ENCODE measurements at regions not wholly inside any gene's neighbourhood (a gene's known extent, or its start where the extent isn't known, plus 50 kb on each side); places are given as distances from the start of the nearest gene placed in this dataset.

DNA sequence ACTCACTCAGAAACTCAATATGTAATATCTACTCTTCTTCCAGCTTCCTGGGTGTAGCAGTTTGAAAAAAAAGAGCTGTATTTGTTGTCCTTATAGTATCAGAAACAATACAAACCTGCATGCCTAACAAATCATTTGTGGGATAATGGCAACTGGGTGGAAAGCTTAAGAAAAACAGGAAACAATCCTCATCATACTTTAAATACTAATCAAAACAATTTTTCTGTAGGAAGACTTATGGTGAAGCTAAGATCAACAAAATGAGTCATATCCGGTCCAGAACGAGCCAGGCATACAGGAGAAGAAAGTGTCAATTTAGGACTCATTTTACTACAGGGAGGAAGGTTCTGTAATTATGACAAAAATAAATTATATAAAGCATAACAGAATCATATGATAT, 181.8 kb upstream of the ADGRL4 start:
- Histone ChIP-seq H2AFZ (ENCODE audit: low read depth, low read length) (no peak overlapping the region), H3K4me2 (ENCODE audit: low read length) (no peak overlapping the region), H3K79me2 (replicated peaks; ENCODE audit: insufficient read depth, low read length) (no peaks in the 10 kb centered on the region), H4K20me1 (ENCODE audit: insufficient read depth) (no peaks in the 10 kb centered on the region), H3K27ac (ENCODE audit: low read length) (no peak overlapping the region), H3K36me3 (ENCODE audit: insufficient read depth, low read length) (no peaks in the 10 kb centered on the region), H3K9ac (ENCODE audit: low read length) (no peak overlapping the region), H3K27me3 (ENCODE audit: insufficient read depth, low read depth, low read length) (no peaks in the 10 kb centered on the region), H3F3A (ENCODE audit: insufficient read depth, low read length, poor library complexity, severe bottlenecking) (no peaks in the 10 kb centered on the region), H3K4me3 (ENCODE audit: low read length) (no peak overlapping the region), H3K9me2 (ENCODE audit: insufficient read depth, low read length) (no peaks in the 10 kb centered on the region), H3K9me3 (ENCODE audit: low read length) (no peaks in the 10 kb centered on the region)
- no peak for TF ChIP-seq MXI1 (conservative IDR thresholded peaks at IDR 0.05; ENCODE audit: poor library complexity, severe bottlenecking)
- no peak for TF ChIP-seq TAF1 (IDR thresholded peaks at IDR 0.05; ENCODE audit: low read depth)
- TF ChIP-seq EP300 (conservative IDR thresholded peaks at IDR 0.05; ENCODE audit: poor library complexity, severe bottlenecking): no peak
- TF ChIP-seq POLR2AphosphoS5 (IDR thresholded peaks at IDR 0.05): no peak
- no peak for TF ChIP-seq SMC3 (conservative IDR thresholded peaks at IDR 0.05; ENCODE audit: poor library complexity)
- TF ChIP-seq, protein P1, sequence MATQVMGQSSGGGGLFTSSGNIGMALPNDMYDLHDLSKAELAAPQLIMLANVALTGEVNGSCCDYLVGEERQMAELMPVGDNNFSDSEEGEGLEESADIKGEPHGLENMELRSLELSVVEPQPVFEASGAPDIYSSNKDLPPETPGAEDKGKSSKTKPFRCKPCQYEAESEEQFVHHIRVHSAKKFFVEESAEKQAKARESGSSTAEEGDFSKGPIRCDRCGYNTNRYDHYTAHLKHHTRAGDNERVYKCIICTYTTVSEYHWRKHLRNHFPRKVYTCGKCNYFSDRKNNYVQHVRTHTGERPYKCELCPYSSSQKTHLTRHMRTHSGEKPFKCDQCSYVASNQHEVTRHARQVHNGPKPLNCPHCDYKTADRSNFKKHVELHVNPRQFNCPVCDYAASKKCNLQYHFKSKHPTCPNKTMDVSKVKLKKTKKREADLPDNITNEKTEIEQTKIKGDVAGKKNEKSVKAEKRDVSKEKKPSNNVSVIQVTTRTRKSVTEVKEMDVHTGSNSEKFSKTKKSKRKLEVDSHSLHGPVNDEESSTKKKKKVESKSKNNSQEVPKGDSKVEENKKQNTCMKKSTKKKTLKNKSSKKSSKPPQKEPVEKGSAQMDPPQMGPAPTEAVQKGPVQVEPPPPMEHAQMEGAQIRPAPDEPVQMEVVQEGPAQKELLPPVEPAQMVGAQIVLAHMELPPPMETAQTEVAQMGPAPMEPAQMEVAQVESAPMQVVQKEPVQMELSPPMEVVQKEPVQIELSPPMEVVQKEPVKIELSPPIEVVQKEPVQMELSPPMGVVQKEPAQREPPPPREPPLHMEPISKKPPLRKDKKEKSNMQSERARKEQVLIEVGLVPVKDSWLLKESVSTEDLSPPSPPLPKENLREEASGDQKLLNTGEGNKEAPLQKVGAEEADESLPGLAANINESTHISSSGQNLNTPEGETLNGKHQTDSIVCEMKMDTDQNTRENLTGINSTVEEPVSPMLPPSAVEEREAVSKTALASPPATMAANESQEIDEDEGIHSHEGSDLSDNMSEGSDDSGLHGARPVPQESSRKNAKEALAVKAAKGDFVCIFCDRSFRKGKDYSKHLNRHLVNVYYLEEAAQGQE (IDR thresholded peaks at IDR 0.05; ENCODE audit: borderline replicate concordance): no peak
- TF ChIP-seq RAD21 (conservative IDR thresholded peaks at IDR 0.05): no peak
- TF ChIP-seq, protein P2, sequence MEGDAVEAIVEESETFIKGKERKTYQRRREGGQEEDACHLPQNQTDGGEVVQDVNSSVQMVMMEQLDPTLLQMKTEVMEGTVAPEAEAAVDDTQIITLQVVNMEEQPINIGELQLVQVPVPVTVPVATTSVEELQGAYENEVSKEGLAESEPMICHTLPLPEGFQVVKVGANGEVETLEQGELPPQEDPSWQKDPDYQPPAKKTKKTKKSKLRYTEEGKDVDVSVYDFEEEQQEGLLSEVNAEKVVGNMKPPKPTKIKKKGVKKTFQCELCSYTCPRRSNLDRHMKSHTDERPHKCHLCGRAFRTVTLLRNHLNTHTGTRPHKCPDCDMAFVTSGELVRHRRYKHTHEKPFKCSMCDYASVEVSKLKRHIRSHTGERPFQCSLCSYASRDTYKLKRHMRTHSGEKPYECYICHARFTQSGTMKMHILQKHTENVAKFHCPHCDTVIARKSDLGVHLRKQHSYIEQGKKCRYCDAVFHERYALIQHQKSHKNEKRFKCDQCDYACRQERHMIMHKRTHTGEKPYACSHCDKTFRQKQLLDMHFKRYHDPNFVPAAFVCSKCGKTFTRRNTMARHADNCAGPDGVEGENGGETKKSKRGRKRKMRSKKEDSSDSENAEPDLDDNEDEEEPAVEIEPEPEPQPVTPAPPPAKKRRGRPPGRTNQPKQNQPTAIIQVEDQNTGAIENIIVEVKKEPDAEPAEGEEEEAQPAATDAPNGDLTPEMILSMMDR (IDR thresholded peaks at IDR 0.05; ENCODE audit: poor library complexity, severe bottlenecking): no peak
- no peak for TF ChIP-seq EZH2 (IDR thresholded peaks at IDR 0.05; ENCODE audit: borderline replicate concordance, insufficient read depth, low read length, poor library complexity, severe bottlenecking)

DNA sequence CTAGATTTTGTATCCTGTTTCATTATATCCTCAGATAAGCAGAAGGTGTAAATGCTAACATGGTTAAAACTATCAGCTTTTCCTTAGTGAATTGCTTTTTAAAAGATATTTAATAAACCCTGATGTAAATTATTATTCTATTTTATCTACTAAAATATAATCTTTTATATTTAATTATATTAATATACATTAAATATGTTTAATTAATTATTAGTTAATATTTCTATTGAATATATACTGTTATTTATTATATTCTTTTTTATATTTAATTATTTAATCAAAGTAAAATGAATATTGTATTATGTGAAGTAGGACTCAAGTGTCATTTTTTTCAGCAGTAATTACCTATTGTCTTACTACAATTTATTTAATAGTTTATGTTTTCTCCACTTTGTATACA, 179.7 kb upstream of the ADGRL4 start:
- no peaks in the 10 kb centered on the region for H3K9me2 ChIP-seq (ENCODE audit: insufficient read depth, low read length)
- no peak overlapping the region for H3K4me2 ChIP-seq (ENCODE audit: low read length)
- no peak overlapping the region for H3K9ac ChIP-seq (ENCODE audit: low read length)
- no peak overlapping the region for H3K4me3 ChIP-seq (ENCODE audit: low read length)
- H3K27me3 ChIP-seq (ENCODE audit: insufficient read depth, low read depth, low read length): no peaks in the 10 kb centered on the region
- no peaks in the 10 kb centered on the region for H3K9me3 ChIP-seq (ENCODE audit: low read length)
- no peaks in the 10 kb centered on the region for H4K20me1 ChIP-seq (ENCODE audit: insufficient read depth)
- H3F3A ChIP-seq (ENCODE audit: insufficient read depth, low read length, poor library complexity, severe bottlenecking): no peaks in the 10 kb centered on the region
- H2AFZ ChIP-seq (ENCODE audit: low read depth, low read length): no peak overlapping the region
- no peaks in the 10 kb centered on the region for H3K79me2 ChIP-seq (replicated peaks; ENCODE audit: insufficient read depth, low read length)
- TF ChIP-seq TAF1 (IDR thresholded peaks at IDR 0.05; ENCODE audit: low read depth) (no peak), MXI1 (conservative IDR thresholded peaks at IDR 0.05; ENCODE audit: poor library complexity, severe bottlenecking) (no peak), SMC3 (conservative IDR thresholded peaks at IDR 0.05; ENCODE audit: poor library complexity) (no peak), RAD21 (conservative IDR thresholded peaks at IDR 0.05) (no peak), POLR2AphosphoS5 (IDR thresholded peaks at IDR 0.05) (no peak)
- H3K36me3 ChIP-seq (ENCODE audit: insufficient read depth, low read length): no peaks in the 10 kb centered on the region
- H3K27ac ChIP-seq (ENCODE audit: low read length): no peak overlapping the region

DNA sequence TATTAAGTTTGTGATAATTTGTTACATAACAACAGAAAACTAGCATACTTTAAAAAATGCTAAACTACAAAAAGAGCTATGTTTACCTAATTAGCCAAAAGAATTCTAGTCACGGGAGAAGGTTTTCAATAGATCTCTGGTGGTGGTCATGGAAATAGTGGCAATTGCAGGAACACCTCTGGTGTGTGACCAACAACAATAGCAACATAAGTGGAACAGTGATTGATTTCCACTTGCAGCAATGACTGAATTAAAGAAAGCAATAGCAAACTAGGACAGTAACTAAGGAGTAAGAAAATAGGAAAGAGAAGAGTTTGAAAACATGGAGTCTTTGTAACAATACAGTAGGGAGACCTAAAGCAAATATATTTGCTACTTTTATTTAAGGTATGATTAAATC, 171.3 kb upstream of the ADGRL4 start:
- no peak overlapping the region for H3K4me2 ChIP-seq (ENCODE audit: low read length)
- TF ChIP-seq EP300 (conservative IDR thresholded peaks at IDR 0.05; ENCODE audit: poor library complexity, severe bottlenecking): no peak
- no peak for TF ChIP-seq POLR2AphosphoS5 (IDR thresholded peaks at IDR 0.05)
- TF ChIP-seq TAF1 (IDR thresholded peaks at IDR 0.05; ENCODE audit: low read depth): no peak
- TF ChIP-seq, protein P2 (IDR thresholded peaks at IDR 0.05; ENCODE audit: poor library complexity, severe bottlenecking): no peak
- TF ChIP-seq, protein P1 (IDR thresholded peaks at IDR 0.05; ENCODE audit: borderline replicate concordance): no peak
- no peak for TF ChIP-seq RAD21 (conservative IDR thresholded peaks at IDR 0.05)
- TF ChIP-seq SMC3 (conservative IDR thresholded peaks at IDR 0.05; ENCODE audit: poor library complexity): no peak
- TF ChIP-seq MXI1 (conservative IDR thresholded peaks at IDR 0.05; ENCODE audit: poor library complexity, severe bottlenecking): no peak
- no peak for TF ChIP-seq EZH2 (IDR thresholded peaks at IDR 0.05; ENCODE audit: borderline replicate concordance, insufficient read depth, low read length, poor library complexity, severe bottlenecking)

More for the DNA sequence above, 171.3 kb upstream of the ADGRL4 start:
- H4K20me1 ChIP-seq (ENCODE audit: insufficient read depth): no peaks in the 10 kb centered on the region
- no peaks in the 10 kb centered on the region for H3K9me2 ChIP-seq (ENCODE audit: insufficient read depth, low read length)
- H3K36me3 ChIP-seq (ENCODE audit: insufficient read depth, low read length): no peaks in the 10 kb centered on the region
- no peaks in the 10 kb centered on the region for H3K27me3 ChIP-seq (ENCODE audit: insufficient read depth, low read depth, low read length)
- no peaks in the 10 kb centered on the region for H3K79me2 ChIP-seq (replicated peaks; ENCODE audit: insufficient read depth, low read length)
- no peak overlapping the region for H2AFZ ChIP-seq (ENCODE audit: low read depth, low read length)
- no peaks in the 10 kb centered on the region for H3F3A ChIP-seq (ENCODE audit: insufficient read depth, low read length, poor library complexity, severe bottlenecking)
- no peak overlapping the region for H3K9ac ChIP-seq (ENCODE audit: low read length)
- no peak overlapping the region for H3K27ac ChIP-seq (ENCODE audit: low read length)
- no peaks in the 10 kb centered on the region for H3K9me3 ChIP-seq (ENCODE audit: low read length)
- no peak overlapping the region for H3K4me3 ChIP-seq (ENCODE audit: low read length)

All from neural cell (in vitro differentiated cells).